SKM-1 treated with dmso at 0.1 percent for 144 hours (cell line): ENCODE measurements at regions not wholly inside any gene's neighbourhood (a gene's known extent, or its start where the extent isn't known, plus 50 kb on each side); places are given as distances from the start of the nearest gene placed in this dataset.
"Not testable (repeated sequence)": the region's sequence is repeated elsewhere in the genome, so short reads cannot be mapped to it uniquely, and the experiment has no call there.

Experiments used
- DNase-seq: peaks from one replicate; lab custom pipeline; 2025; ENCODE audit not compliant: unreplicated experiment; lab: John Stamatoyannopoulos, UW

- DNase-seq = no peak
Observed at GRCh38 chr18:27585602-27586173, 400.6 kb upstream of the CHST9 start.

- DNase-seq = no peak
Observed at GRCh38 chr18:27583466-27583865, 398.4 kb upstream of the CHST9 start.

- no peak for DNase-seq
Observed at GRCh38 chr18:27582760-27583412, 397.8 kb upstream of the CHST9 start.

- DNase-seq = peak; percentile 9
Observed at GRCh38 chr18:27581296-27581904, 396.3 kb upstream of the CHST9 start.

- no peak for DNase-seq
Observed at GRCh38 chr18:27579364-27579763, 394.3 kb upstream of the CHST9 start.

GRCh38 chr18:27577752-27578151 is 392.6 kb upstream of the CHST9 start:
- DNase-seq = no peak

- DNase-seq = no peak
Observed at GRCh38 chr18:27577265-27577664, 392.2 kb upstream of the CHST9 start.

GRCh38 chr18:27567434-27567833 is 382.3 kb upstream of the CHST9 start:
- DNase-seq = no peak

- DNase-seq = no peak
Observed at GRCh38 chr18:27564066-27564465, 379.0 kb upstream of the CHST9 start.

GRCh38 chr18:27558388-27559155 is 373.5 kb upstream of the CHST9 start:
- DNase-seq = no peak

GRCh38 chr18:27556741-27557140 is 371.6 kb upstream of the CHST9 start:
- no peak for DNase-seq

- no peak for DNase-seq
Observed at GRCh38 chr18:27549335-27550039, 364.4 kb upstream of the CHST9 start.

GRCh38 chr18:27546991-27547390 is 361.9 kb upstream of the CHST9 start:
- no peak for DNase-seq

GRCh38 chr18:27544206-27544605 is 359.1 kb upstream of the CHST9 start:
- no peak for DNase-seq

GRCh38 chr18:27541293-27541692 is 356.2 kb upstream of the CHST9 start:
- no peak for DNase-seq

GRCh38 chr18:27540111-27540510 is 355.0 kb upstream of the CHST9 start:
- DNase-seq = no peak

GRCh38 chr18:27528925-27529521 is 343.9 kb upstream of the CHST9 start:
- no peak for DNase-seq

GRCh38 chr18:27527856-27528255 is 342.7 kb upstream of the CHST9 start:
- DNase-seq = no peak

- DNase-seq = no peak
Observed at GRCh38 chr18:27520401-27520800, 335.3 kb upstream of the CHST9 start.

- not testable (repeated sequence) for DNase-seq
Observed at GRCh38 chr18:27510036-27510633, 325.0 kb upstream of the CHST9 start.
